A673 (cell line): ENCODE measurements at regions not wholly inside any gene's neighbourhood (a gene's known extent, or its start where the extent isn't known, plus 50 kb on each side); places are given as distances from the start of the nearest gene placed in this dataset.

Experiments
- BruUV-seq: library from RNA; stranded (reverse); fragments of 400-500 nt; replicated peaks from 2 replicates; lab custom pipeline; 2021; lab: Mats Ljungman, UMichigan
- CTCF ChIA-PET: fragments of 300-600 bp; sonication (Branson Sonifier 250); formaldehyde crosslinking; loops from one replicate; lab custom pipeline; 2022; ENCODE audit warnings: antibody characterized with exemption; lab: Charles Lee
- POLR2A ChIA-PET: fragments of 300-600 bp; sonication (Branson Sonifier 250); formaldehyde crosslinking; loops from one replicate; lab custom pipeline; 2022; ENCODE audit warnings: antibody characterized with exemption; ENCODE audit not compliant: low non-redundant PET; lab: Charles Lee
- DNase-seq: peaks from one replicate; pipeline ENCODE4 v3.0.0-alpha.2; 2015; ENCODE audit warnings: low spot score
- H3K27ac ChIP-seq: fragments of 200-600 bp; sonication (generic); 2 replicates; pipeline ENCODE4 v1.5.1; 2016; ENCODE audit warnings: mixed run types, low read depth, mild to moderate bottlenecking, mixed read lengths, antibody characterized with exemption, low read length; ENCODE audit not compliant: poor library complexity, severe bottlenecking
- H3K27me3 ChIP-seq: fragments of 200-600 bp; sonication (generic); replicated peaks from 2 replicates; pipeline ENCODE4 v1.6.1; 2017; ENCODE audit warnings: mixed run types, low read depth, mild to moderate bottlenecking, mixed read lengths, antibody characterized with exemption, low read length; ENCODE audit not compliant: insufficient read depth, poor library complexity
- H3K36me3 ChIP-seq: fragments of 200-600 bp; sonication (generic); 2 replicates; pipeline ENCODE4 v1.6.1; 2016; ENCODE audit warnings: mixed run types, mild to moderate bottlenecking, mixed read lengths, antibody characterized with exemption, low read length; ENCODE audit not compliant: insufficient read depth, poor library complexity, severe bottlenecking
- H3K4me1 ChIP-seq: fragments of 200-600 bp; sonication (generic); 2 replicates; pipeline ENCODE4 v1.6.1; 2017; ENCODE audit warnings: mixed run types, mild to moderate bottlenecking, mixed read lengths, antibody characterized with exemption, low read length; ENCODE audit not compliant: insufficient read depth, poor library complexity, severe bottlenecking
- H3K4me3 ChIP-seq: fragments of 200-600 bp; sonication (generic); 2 replicates; pipeline ENCODE4 v1.5.1; 2016; ENCODE audit warnings: low read depth, mixed run types, mild to moderate bottlenecking, mixed read lengths, low read length; ENCODE audit not compliant: poor library complexity, severe bottlenecking
- H3K9me3 ChIP-seq: fragments of 200-600 bp; sonication (generic); 2 replicates; pipeline ENCODE4 v1.6.1; 2016; ENCODE audit warnings: mixed run types, low read depth, mild to moderate bottlenecking, mixed read lengths, antibody characterized with exemption, low read length; ENCODE audit not compliant: poor library complexity, severe bottlenecking
- CTCF ChIP-seq: fragments of 300-800, 200-600 bp; sonication (generic); conservative IDR thresholded peaks from 2 replicates; pipeline ENCODE4 v1.5.1; 2017; ENCODE audit warnings: low read depth, mild to moderate bottlenecking, antibody characterized with exemption, low read length, moderate library complexity, mixed read lengths
- EZH2 ChIP-seq: fragments of 200-600 bp; sonication (generic); IDR thresholded peaks from 2 replicates; pipeline ENCODE4 v1.6.1; 2017; ENCODE audit warnings: borderline replicate concordance, low read depth, mild to moderate bottlenecking, mixed read lengths, antibody characterized with exemption, low read length; ENCODE audit not compliant: poor library complexity, severe bottlenecking
- intact Hi-C: fragments of 100-400 bp; cut with micrococcal nuclease; formaldehyde crosslinking; loops from one replicate; pipeline ENCODE4 v1.10.0; 2022; ENCODE audit not compliant: unreplicated experiment

- ChIA-PET CTCF (no interaction called here), POLR2A (no interaction called here)
- H3K36me3 ChIP-seq = no peaks in the 10 kb centered on the region
- no peak for DNase-seq
- H3K9me3 ChIP-seq = no peaks in the 10 kb centered on the region
- H3K4me1 ChIP-seq = no peaks in the 10 kb centered on the region
- intact Hi-C loops = no loop called here
- no peak for TF ChIP-seq CTCF
- no peak for TF ChIP-seq EZH2
- H3K27me3 ChIP-seq = no peaks in the 10 kb centered on the region
- H3K4me3 ChIP-seq = no peak overlapping the region
- BruUV-seq = no TSS peak
- no peak overlapping the region for H3K27ac ChIP-seq
Measured at GRCh38 chr13:63166345-63166744, 1750.7 kb upstream of the PCDH20 start.

GRCh38 chr13:63163903-63164302 lies 1748.3 kb upstream of the PCDH20 start:
- no TSS peak for BruUV-seq
- TF ChIP-seq EZH2 = no peak
- TF ChIP-seq CTCF = no peak
- intact Hi-C loops = no loop called here
- no peaks in the 10 kb centered on the region for H3K9me3 ChIP-seq
- H3K27me3 ChIP-seq = no peaks in the 10 kb centered on the region
- no peak overlapping the region for H3K4me3 ChIP-seq
- DNase-seq = no peak
- no peaks in the 10 kb centered on the region for H3K36me3 ChIP-seq
- H3K4me1 ChIP-seq = no peaks in the 10 kb centered on the region
- POLR2A ChIA-PET = no interaction called here
- CTCF ChIA-PET = no interaction called here
- no peak overlapping the region for H3K27ac ChIP-seq

- H3K27ac ChIP-seq = no peak overlapping the region
- no TSS peak for BruUV-seq
- no peak for DNase-seq
- H3K27me3 ChIP-seq = no peaks in the 10 kb centered on the region
- no peak overlapping the region for H3K4me3 ChIP-seq
- no peak for TF ChIP-seq CTCF
- no peak for TF ChIP-seq EZH2
- H3K9me3 ChIP-seq = no peaks in the 10 kb centered on the region
- ChIA-PET POLR2A (no interaction called here), CTCF (no interaction called here)
- H3K4me1 ChIP-seq = no peaks in the 10 kb centered on the region
- no peaks in the 10 kb centered on the region for H3K36me3 ChIP-seq
- intact Hi-C loops = no loop called here
Measured at GRCh38 chr13:63161219-63161618, 1745.6 kb upstream of the PCDH20 start.
